ENCODE measurements at regions not wholly inside any gene's neighbourhood (a gene's known extent, or its start where the extent isn't known, plus 50 kb on each side); places are given as distances from the start of the nearest gene placed in this dataset.

GRCh38 chr1:38190983-38191382, 144.4 kb upstream of the POU3F1 start:
- no peaks in the 10 kb centered on the region for H3K36me3 ChIP-seq (ENCODE audit: control insufficient read depth in 4 of 4, insufficient read depth in 3 of 4, low read depth in 1 of 4, low read length in 3 of 4)
- H3K4me3 ChIP-seq (ENCODE audit: low read depth in 1 of 3, low read length in 3 of 3) = no peak overlapping the region
- TF ChIP-seq, protein P1, sequence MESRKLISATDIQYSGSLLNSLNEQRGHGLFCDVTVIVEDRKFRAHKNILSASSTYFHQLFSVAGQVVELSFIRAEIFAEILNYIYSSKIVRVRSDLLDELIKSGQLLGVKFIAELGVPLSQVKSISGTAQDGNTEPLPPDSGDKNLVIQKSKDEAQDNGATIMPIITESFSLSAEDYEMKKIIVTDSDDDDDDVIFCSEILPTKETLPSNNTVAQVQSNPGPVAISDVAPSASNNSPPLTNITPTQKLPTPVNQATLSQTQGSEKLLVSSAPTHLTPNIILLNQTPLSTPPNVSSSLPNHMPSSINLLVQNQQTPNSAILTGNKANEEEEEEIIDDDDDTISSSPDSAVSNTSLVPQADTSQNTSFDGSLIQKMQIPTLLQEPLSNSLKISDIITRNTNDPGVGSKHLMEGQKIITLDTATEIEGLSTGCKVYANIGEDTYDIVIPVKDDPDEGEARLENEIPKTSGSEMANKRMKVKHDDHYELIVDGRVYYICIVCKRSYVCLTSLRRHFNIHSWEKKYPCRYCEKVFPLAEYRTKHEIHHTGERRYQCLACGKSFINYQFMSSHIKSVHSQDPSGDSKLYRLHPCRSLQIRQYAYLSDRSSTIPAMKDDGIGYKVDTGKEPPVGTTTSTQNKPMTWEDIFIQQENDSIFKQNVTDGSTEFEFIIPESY (IDR thresholded peaks at IDR 0.05) = no peak
- no peak for TF ChIP-seq ATF3 (IDR thresholded peaks at IDR 0.05)
- TF ChIP-seq NR2F2 (IDR thresholded peaks at IDR 0.05) = no peak
- TF ChIP-seq GABPA (IDR thresholded peaks at IDR 0.05 in 1 of 2, conservative IDR thresholded peaks at IDR 0.05 in 1 of 2) = no peak
- no peak for TF ChIP-seq TAF1 (conservative IDR thresholded peaks at IDR 0.05)
- no peak for TF ChIP-seq SP1 (IDR thresholded peaks at IDR 0.05)
- no peak for TF ChIP-seq HNF4G (IDR thresholded peaks at IDR 0.05)
- TF ChIP-seq YY1 (IDR thresholded peaks at IDR 0.05) = no peak
- no peak for TF ChIP-seq REST (IDR thresholded peaks at IDR 0.05)
- no peak for TF ChIP-seq JUND (IDR thresholded peaks at IDR 0.05)
- no peak for TF ChIP-seq FOXA2 (IDR thresholded peaks at IDR 0.05)
- TF ChIP-seq EGR1 (IDR thresholded peaks at IDR 0.05; ENCODE audit: low read depth in 2 of 2) = no peak
- no peak for TF ChIP-seq CTCF (IDR thresholded peaks at IDR 0.05; ENCODE audit: low read depth, low read length, missing input control)
- no peak for TF ChIP-seq RAD21 (IDR thresholded peaks at IDR 0.05)
- TF ChIP-seq RXRA (IDR thresholded peaks at IDR 0.05) = no peak
- no peak overlapping the region for H3K27ac ChIP-seq (ENCODE audit: low read depth in 1 of 2, low read length in 2 of 2)
- H3K9me3 ChIP-seq (ENCODE audit: control insufficient read depth in 4 of 4, low read length in 3 of 4) = peaks cover 0 to 6% (median 0%) of the 10 kb centered on the region in 4 donors
- DNase-seq (ENCODE audit: low spot score) = no peak
- H3K27me3 ChIP-seq (ENCODE audit: control insufficient read depth in 4 of 4, insufficient read depth in 4 of 4, low read length in 3 of 4) = peaks cover 0 to 3% (median 0%) of the 10 kb centered on the region in 4 donors
- peaks cover 0 to 3% (median 0%) of the 10 kb centered on the region in 4 donors for H3K4me1 ChIP-seq (ENCODE audit: control insufficient read depth in 4 of 4, insufficient read depth in 4 of 4, low read length in 3 of 4)
- 64% methylated on average over 5 of the region's 5 CpGs for WGBS
- H3K9ac ChIP-seq (ENCODE audit: low read depth in 1 of 2, low read length in 2 of 2) = no peak overlapping the region

DNA sequence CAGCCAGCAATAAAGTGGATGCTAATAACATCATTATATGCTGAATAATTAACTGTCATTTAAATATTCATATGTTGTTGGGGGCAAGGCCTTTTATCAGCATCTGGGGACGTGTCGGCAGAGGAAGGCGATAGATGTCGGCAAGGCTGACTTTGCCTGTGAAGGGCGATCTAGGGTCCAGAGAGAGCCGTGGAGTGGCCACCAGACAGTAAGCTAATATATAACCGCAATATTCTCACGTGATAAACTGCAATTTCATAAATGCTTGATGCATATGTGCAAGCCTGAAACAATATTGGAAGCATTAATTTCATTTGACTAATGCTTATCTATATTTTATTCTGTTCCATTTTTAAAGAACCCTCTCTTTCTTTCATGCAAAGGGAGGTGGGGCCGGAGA, 141.0 kb upstream of the POU3F1 start:
- DNase-seq (ENCODE audit: low spot score) = no peak
- no peak overlapping the region for H3K4me3 ChIP-seq (ENCODE audit: low read depth in 1 of 3, low read length in 3 of 3)
- peaks cover 0 to 3% (median 0%) of the 10 kb centered on the region in 4 donors for H3K27me3 ChIP-seq (ENCODE audit: control insufficient read depth in 4 of 4, insufficient read depth in 4 of 4, low read length in 3 of 4)
- peaks cover 0 to 6% (median 0%) of the 10 kb centered on the region in 4 donors for H3K9me3 ChIP-seq (ENCODE audit: control insufficient read depth in 4 of 4, low read length in 3 of 4)
- 87% methylated on average over 9 of the region's 9 CpGs for WGBS
- H3K9ac ChIP-seq (ENCODE audit: low read depth in 1 of 2, low read length in 2 of 2) = no peak overlapping the region
- peaks cover 0 to 3% (median 0%) of the 10 kb centered on the region in 4 donors for H3K4me1 ChIP-seq (ENCODE audit: control insufficient read depth in 4 of 4, insufficient read depth in 4 of 4, low read length in 3 of 4)
- TF ChIP-seq YY1 (IDR thresholded peaks at IDR 0.05) = no peak
- TF ChIP-seq FOXA1 (IDR thresholded peaks at IDR 0.05) = no peak
- TF ChIP-seq HNF4A (conservative IDR thresholded peaks at IDR 0.05) = no peak
- no peak for TF ChIP-seq JUND (IDR thresholded peaks at IDR 0.05)
- no peak for TF ChIP-seq EGR1 (IDR thresholded peaks at IDR 0.05; ENCODE audit: low read depth in 2 of 2)
- TF ChIP-seq, protein P2, sequence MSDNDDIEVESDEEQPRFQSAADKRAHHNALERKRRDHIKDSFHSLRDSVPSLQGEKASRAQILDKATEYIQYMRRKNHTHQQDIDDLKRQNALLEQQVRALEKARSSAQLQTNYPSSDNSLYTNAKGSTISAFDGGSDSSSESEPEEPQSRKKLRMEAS (IDR thresholded peaks at IDR 0.05) = no peak
- TF ChIP-seq REST (IDR thresholded peaks at IDR 0.05) = no peak
- no peak for TF ChIP-seq NR2F2 (IDR thresholded peaks at IDR 0.05)
- H3K36me3 ChIP-seq (ENCODE audit: control insufficient read depth in 4 of 4, insufficient read depth in 3 of 4, low read depth in 1 of 4, low read length in 3 of 4) = no peaks in the 10 kb centered on the region
- H3K27ac ChIP-seq (ENCODE audit: low read depth in 1 of 2, low read length in 2 of 2) = no peak overlapping the region

Measured in liver (tissue), 8 donors.